CD14-positive monocyte (primary cell): ENCODE measurements at regions not wholly inside any gene's neighbourhood (a gene's known extent, or its start where the extent isn't known, plus 50 kb on each side); places are given as distances from the start of the nearest gene placed in this dataset.

ENCODE experiments used
- DNase-seq, 3 donors: peaks; one replicate each; pipeline ENCODE4 v3.0.0-alpha.2; 2011 to 2022
- H2AFZ ChIP-seq: 2 replicates; pipeline ENCODE4 v1.6.0; 2012; ENCODE audit warnings: mild to moderate bottlenecking, low read depth, low read length, inconsistent platforms; ENCODE audit not compliant: insufficient read depth, poor library complexity, severe bottlenecking
- H3K27ac ChIP-seq, 2 donors: 1 replicate in 1 of 2; 2 replicates in 1 of 2; pipeline ENCODE4 v1.5.1; 2012 to 2013; ENCODE audit warnings: low read length in 2 of 2, control low read depth in 1 of 2, inconsistent platforms in 1 of 2, low read depth in 1 of 2, mild to moderate bottlenecking in 1 of 2
- H3K27me3 ChIP-seq, 2 donors: one replicate each; pipeline versions ENCODE4 v1.6.0 to v1.6.1; 2011 to 2013; ENCODE audit warnings: low read length in 2 of 2; ENCODE audit not compliant: control insufficient read depth in 2 of 2, insufficient read depth in 2 of 2
- H3K36me3 ChIP-seq, 2 donors: replicated peaks in 1 of 2; 1 replicate in 1 of 2; 2 replicates in 1 of 2; pipeline versions ENCODE4 v1.5.1 to v1.6.1; 2012 to 2013; ENCODE audit warnings: low read length in 2 of 2, control low read depth in 1 of 2, inconsistent platforms in 1 of 2, mild to moderate bottlenecking in 1 of 2; ENCODE audit not compliant: insufficient read depth in 2 of 2, control insufficient read depth in 1 of 2
- H3K4me1 ChIP-seq, 2 donors: 1 replicate in 1 of 2; 2 replicates in 1 of 2; pipeline versions ENCODE4 v1.5.1 to v1.6.1; 2012 to 2013; ENCODE audit warnings: low read length in 2 of 2, control low read depth in 1 of 2, inconsistent platforms in 1 of 2, mild to moderate bottlenecking in 1 of 2, moderate library complexity in 1 of 2; ENCODE audit not compliant: insufficient read depth in 2 of 2, control insufficient read depth in 1 of 2
- H3K4me2 ChIP-seq: replicated peaks from 2 replicates; pipeline ENCODE3; 2012; ENCODE audit warnings: low read length, moderate library complexity, mild to moderate bottlenecking; ENCODE audit not compliant: poor library complexity, severe bottlenecking; ENCODE audit errors: extremely low read depth
- H3K4me3 ChIP-seq, 3 experiments: fragments of 200-600 bp in 1 of 3; sonication (generic) in 1 of 3; replicated peaks in 1 of 3; 1 replicate in 2 of 3; 2 replicates in 1 of 3; pipeline ENCODE4 v1.5.1; 2011 to 2013; ENCODE audit warnings: low read length in 3 of 3, mild to moderate bottlenecking in 3 of 3, control low read depth in 2 of 3, low read depth in 2 of 3, inconsistent platforms in 1 of 3, moderate library complexity in 1 of 3
- H3K79me2 ChIP-seq: 2 replicates; pipeline ENCODE4 v1.6.0; 2012; ENCODE audit warnings: mild to moderate bottlenecking, control low read depth, inconsistent platforms, low read length, moderate library complexity; ENCODE audit not compliant: insufficient read depth
- H3K9ac ChIP-seq: 2 replicates; pipeline ENCODE4 v1.6.0; 2017; ENCODE audit warnings: low read length, mild to moderate bottlenecking; ENCODE audit not compliant: insufficient read depth, poor library complexity, severe bottlenecking
- H3K9me3 ChIP-seq, 2 donors: replicated peaks in 1 of 2; 1 replicate in 1 of 2; 2 replicates in 1 of 2; pipeline versions ENCODE4 v1.5.1 to v1.6.1; 2012 to 2013; ENCODE audit warnings: low read length in 2 of 2, control low read depth in 1 of 2; ENCODE audit not compliant: control insufficient read depth in 1 of 2, insufficient read depth in 1 of 2
- H4K20me1 ChIP-seq: 2 replicates; pipeline ENCODE4 v1.6.0; 2012; ENCODE audit warnings: mild to moderate bottlenecking, low read length, control low read depth, moderate library complexity; ENCODE audit not compliant: insufficient read depth
- H3K27ac Mint-ChIP-seq, 7 donors: one replicate each; pipeline ENCODE4 v1.8.0; 2020; ENCODE audit warnings: mild to moderate bottlenecking in 7 of 7, mixed read lengths in 7 of 7, moderate library complexity in 6 of 7, inconsistent platforms in 2 of 7
- H3K27me3 Mint-ChIP-seq, 3 donors: one replicate each; pipeline ENCODE4 v1.8.0; 2021 to 2022; ENCODE audit warnings: low read depth in 3 of 3, mild to moderate bottlenecking in 3 of 3, mixed read lengths in 3 of 3, moderate library complexity in 3 of 3, inconsistent platforms in 1 of 3
- H3K36me3 Mint-ChIP-seq, 2 donors: one replicate each; pipeline ENCODE4 v1.8.0; 2020; ENCODE audit warnings: mixed read lengths in 2 of 2, inconsistent platforms in 1 of 2, mild to moderate bottlenecking in 1 of 2
- H3K4me1 Mint-ChIP-seq: one replicate; pipeline ENCODE4 v1.8.0; 2020; ENCODE audit warnings: mild to moderate bottlenecking, mixed read lengths
- H3K4me3 Mint-ChIP-seq, 2 donors: one replicate each; pipeline ENCODE4 v1.8.0; 2020; ENCODE audit warnings: mild to moderate bottlenecking in 2 of 2, mixed read lengths in 2 of 2, moderate library complexity in 1 of 2
- H3K9me3 Mint-ChIP-seq, 7 donors: one replicate each; pipeline ENCODE4 v1.8.0; 2020 to 2022; ENCODE audit warnings: mixed read lengths in 7 of 7, mild to moderate bottlenecking in 6 of 7, moderate library complexity in 6 of 7, inconsistent platforms in 2 of 7
- WGBS: methylation state at CpG from one replicate; pipeline ENCODE4 v1.1.5; 2013; ENCODE audit warnings: missing lambda C conversion rate; ENCODE audit not compliant: insufficient coverage; 5-methylcytosine and 5-hydroxymethylcytosine counted together
- intact Hi-C, 2 donors: fragments of 100-400 bp; cut with micrococcal nuclease; formaldehyde crosslinking; loops; one replicate each; pipeline versions ENCODE4 v1.15.0 to v1.15.1; 2023
- TF ChIP-seq, protein P1 (sequence below): fragments of 200-600 bp; IDR thresholded peaks from one replicate; pipeline ENCODE4 v1.8.0; 2022; ENCODE audit warnings: antibody characterized with exemption, mild to moderate bottlenecking

DNA sequence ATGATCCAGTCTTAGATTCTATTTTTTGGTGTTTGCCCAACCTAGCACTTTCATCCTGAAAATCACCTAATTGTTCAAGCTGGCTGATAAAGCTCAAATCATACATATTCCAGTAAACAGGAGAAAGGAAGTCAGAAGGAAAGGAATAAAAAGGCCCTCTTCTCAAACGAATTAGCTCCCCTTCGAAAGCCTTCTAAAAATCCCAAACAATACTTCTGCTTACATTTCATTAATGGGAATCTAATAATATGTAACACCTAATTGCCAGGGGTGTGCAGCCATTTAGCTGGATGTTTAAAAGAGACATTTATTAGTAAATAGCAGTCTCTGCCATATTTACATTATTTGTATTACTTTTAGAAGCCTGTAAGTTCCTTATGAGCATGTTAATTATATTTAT is 302.9 kb upstream of the TCF21 start:
- Histone ChIP-seq H2AFZ (no peak overlapping the region), H3K79me2 (no peaks in the 10 kb centered on the region), H3K27me3 (no peaks in the 10 kb centered on the region), H3K4me2 (no peak overlapping the region), H3K36me3 (no peaks in the 10 kb centered on the region), H3K27ac (no peak overlapping the region), H3K4me1 (no peaks in the 10 kb centered on the region), H3K9ac (no peak overlapping the region), H3K4me3 (no peak overlapping the region), H4K20me1 (no peaks in the 10 kb centered on the region), H3K9me3 (no peaks in the 10 kb centered on the region)
- Mint-ChIP-seq H3K9me3 (peaks cover 0 to 4% (median 0%) of the 10 kb centered on the region in 7 donors), H3K4me1 (no peaks in the 10 kb centered on the region), H3K27ac (no peak overlapping the region), H3K36me3 (no peaks in the 10 kb centered on the region), H3K27me3 (peaks cover 0 to 5% (median 0%) of the 10 kb centered on the region in 3 donors), H3K4me3 (no peak overlapping the region)
- whole genome bisulfite sequencing = no CpG with 5 or more reads among the region's 2 CpGs
- DNase-seq = no peak
- TF ChIP-seq, protein P1, sequence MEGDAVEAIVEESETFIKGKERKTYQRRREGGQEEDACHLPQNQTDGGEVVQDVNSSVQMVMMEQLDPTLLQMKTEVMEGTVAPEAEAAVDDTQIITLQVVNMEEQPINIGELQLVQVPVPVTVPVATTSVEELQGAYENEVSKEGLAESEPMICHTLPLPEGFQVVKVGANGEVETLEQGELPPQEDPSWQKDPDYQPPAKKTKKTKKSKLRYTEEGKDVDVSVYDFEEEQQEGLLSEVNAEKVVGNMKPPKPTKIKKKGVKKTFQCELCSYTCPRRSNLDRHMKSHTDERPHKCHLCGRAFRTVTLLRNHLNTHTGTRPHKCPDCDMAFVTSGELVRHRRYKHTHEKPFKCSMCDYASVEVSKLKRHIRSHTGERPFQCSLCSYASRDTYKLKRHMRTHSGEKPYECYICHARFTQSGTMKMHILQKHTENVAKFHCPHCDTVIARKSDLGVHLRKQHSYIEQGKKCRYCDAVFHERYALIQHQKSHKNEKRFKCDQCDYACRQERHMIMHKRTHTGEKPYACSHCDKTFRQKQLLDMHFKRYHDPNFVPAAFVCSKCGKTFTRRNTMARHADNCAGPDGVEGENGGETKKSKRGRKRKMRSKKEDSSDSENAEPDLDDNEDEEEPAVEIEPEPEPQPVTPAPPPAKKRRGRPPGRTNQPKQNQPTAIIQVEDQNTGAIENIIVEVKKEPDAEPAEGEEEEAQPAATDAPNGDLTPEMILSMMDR = no peak
- intact Hi-C loops = no loop called here

DNA sequence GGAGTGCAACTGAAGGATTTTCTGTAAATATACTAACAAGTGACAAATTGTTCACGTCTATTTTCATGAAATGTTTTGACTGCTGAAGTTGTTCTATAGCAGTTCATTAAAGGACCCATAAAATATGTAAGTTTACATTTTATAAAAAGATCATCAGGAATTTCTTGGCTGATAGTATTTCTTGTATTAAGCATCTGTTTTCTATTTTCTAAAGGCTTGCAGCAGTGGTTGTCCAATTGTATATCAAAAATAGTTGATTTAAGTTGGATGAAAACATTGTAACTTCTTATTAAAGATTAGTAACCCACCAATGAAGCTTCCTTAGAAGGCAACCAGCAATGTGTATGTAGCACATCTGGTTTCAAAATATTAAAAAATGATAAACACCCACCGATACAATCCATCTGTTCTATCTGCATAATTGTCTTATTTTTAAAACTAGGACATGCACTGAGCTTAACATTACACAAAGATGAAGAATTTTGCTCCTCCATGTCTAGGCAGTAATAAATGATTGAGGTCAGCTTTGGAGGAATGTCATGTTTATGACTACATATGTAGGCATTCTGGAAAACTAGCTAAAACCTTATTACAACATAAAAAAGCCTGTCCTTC is 301.3 kb upstream of the TCF21 start:
- no peak overlapping the region for H2AFZ ChIP-seq
- no peaks in the 10 kb centered on the region for H3K36me3 ChIP-seq
- peaks cover 0 to 5% (median 0%) of the 10 kb centered on the region in 3 donors for H3K27me3 Mint-ChIP-seq
- no peaks in the 10 kb centered on the region for H3K4me1 ChIP-seq
- no peak overlapping the region for H3K4me3 Mint-ChIP-seq
- no peak overlapping the region for H3K9ac ChIP-seq
- H3K27ac Mint-ChIP-seq = no peak overlapping the region
- intact Hi-C loops = no loop called here
- no peaks in the 10 kb centered on the region for H3K4me1 Mint-ChIP-seq
- TF ChIP-seq, protein P1 = no peak
- no peak for DNase-seq
- WGBS = no CpG with 5 or more reads among the region's 2 CpGs
- H3K9me3 ChIP-seq = no peaks in the 10 kb centered on the region
- H3K4me2 ChIP-seq = no peak overlapping the region
- no peaks in the 10 kb centered on the region for H3K36me3 Mint-ChIP-seq
- no peaks in the 10 kb centered on the region for H3K79me2 ChIP-seq
- peaks cover 0 to 4% (median 0%) of the 10 kb centered on the region in 7 donors for H3K9me3 Mint-ChIP-seq
- no peak overlapping the region for H3K4me3 ChIP-seq
- no peaks in the 10 kb centered on the region for H3K27me3 ChIP-seq
- no peak overlapping the region for H3K27ac ChIP-seq
- H4K20me1 ChIP-seq = no peaks in the 10 kb centered on the region
